CD4-positive, alpha-beta T cell treated with Interleukin-15 for 4 hours (primary cell): ENCODE measurements at regions not wholly inside any gene's neighbourhood (a gene's known extent, or its start where the extent isn't known, plus 50 kb on each side); places are given as distances from the start of the nearest gene placed in this dataset.

Experiments used
- DNase-seq: peaks from one replicate; pipeline ENCODE4 v3.0.0-alpha.2; 2020; ENCODE audit warnings: low spot score

GRCh38 chr2:239905884-239906654 is 119.1 kb downstream of the NDUFA10 start:
- no peak for DNase-seq

- no peak for DNase-seq
Measured at GRCh38 chr2:239905306-239905705, 119.8 kb downstream of the NDUFA10 start.

- no peak for DNase-seq
Measured at GRCh38 chr2:239904496-239904895, 120.6 kb downstream of the NDUFA10 start.

- no peak for DNase-seq
Measured at GRCh38 chr2:239903803-239904202, 121.3 kb downstream of the NDUFA10 start.

- no peak for DNase-seq
Measured at GRCh38 chr2:239903210-239903609, 121.9 kb downstream of the NDUFA10 start.

- no peak for DNase-seq
Measured at GRCh38 chr2:239902749-239903201, 122.4 kb downstream of the NDUFA10 start.

- no peak for DNase-seq
Measured at GRCh38 chr2:239898292-239898925, 126.7 kb downstream of the NDUFA10 start.

- DNase-seq = no peak
Measured at GRCh38 chr2:239897596-239898235, 127.4 kb downstream of the NDUFA10 start.

GRCh38 chr2:239896075-239896474 is 129.1 kb downstream of the NDUFA10 start:
- no peak for DNase-seq

- DNase-seq = no peak
Measured at GRCh38 chr2:239895669-239896068, 129.5 kb downstream of the NDUFA10 start.

- DNase-seq = no peak
Measured at GRCh38 chr2:239895116-239895515, 130.0 kb downstream of the NDUFA10 start.

GRCh38 chr2:239894276-239894675 is 130.9 kb downstream of the NDUFA10 start:
- no peak for DNase-seq

- DNase-seq = no peak
Measured at GRCh38 chr2:239893236-239893515, 132.0 kb downstream of the NDUFA10 start.

- no peak for DNase-seq
Measured at GRCh38 chr2:239892441-239893235, 132.5 kb downstream of the NDUFA10 start.

GRCh38 chr2:239891698-239892097 is 133.4 kb downstream of the NDUFA10 start:
- DNase-seq = no peak

GRCh38 chr2:239890206-239890746 is 134.9 kb downstream of the NDUFA10 start:
- DNase-seq = no peak

- DNase-seq = no peak
Measured at GRCh38 chr2:239889641-239890121, 135.5 kb downstream of the NDUFA10 start.

- DNase-seq = no peak
Measured at GRCh38 chr2:239887604-239888003, 137.5 kb downstream of the NDUFA10 start.

- DNase-seq = no peak
Measured at GRCh38 chr2:239886781-239887180, 138.4 kb downstream of the NDUFA10 start.

GRCh38 chr2:239884875-239885274 is 140.3 kb downstream of the NDUFA10 start:
- DNase-seq = no peak

GRCh38 chr2:239884051-239884405 is 141.1 kb downstream of the NDUFA10 start:
- DNase-seq = no peak
